Stimulated activated CD8-positive, alpha-beta memory T cell treated with anti-CD3 and anti-CD28 coated beads, Interleukin-15, amount 100 ng/mL, for 48 hours (primary cell): ENCODE measurements at regions not wholly inside any gene's neighbourhood (a gene's known extent, or its start where the extent isn't known, plus 50 kb on each side); places are given as distances from the start of the nearest gene placed in this dataset.
A peak's percentile ranks its signal among the peaks of the same experiment; 100 is the strongest.

Source experiments
- DNase-seq, 2 donors: peaks; one replicate each; pipeline ENCODE4 v3.0.0-alpha.2; 2020; ENCODE audit warnings: low read depth in 2 of 2

DNA sequence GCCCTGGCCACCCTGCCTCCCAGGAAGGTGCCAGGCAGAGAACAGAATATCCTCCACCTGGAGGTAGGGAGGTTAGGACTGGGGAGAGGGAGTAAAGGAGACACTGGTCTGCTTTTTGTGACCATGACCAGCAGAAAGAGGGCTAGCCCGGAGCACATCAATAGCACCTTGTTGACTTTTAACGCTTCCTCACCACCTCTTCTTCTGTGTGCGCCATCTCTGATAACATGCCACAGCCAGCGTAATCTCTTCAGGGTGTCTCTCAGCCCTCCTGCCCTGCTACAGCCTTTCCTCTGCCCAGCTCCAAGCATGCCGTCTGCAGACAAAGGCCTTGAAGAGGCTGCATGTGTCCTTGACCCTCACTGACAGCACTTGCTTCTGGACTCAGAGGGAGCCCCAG is 50.9 kb upstream of the GJA5 start:
- DNase-seq, result no peak

DNA sequence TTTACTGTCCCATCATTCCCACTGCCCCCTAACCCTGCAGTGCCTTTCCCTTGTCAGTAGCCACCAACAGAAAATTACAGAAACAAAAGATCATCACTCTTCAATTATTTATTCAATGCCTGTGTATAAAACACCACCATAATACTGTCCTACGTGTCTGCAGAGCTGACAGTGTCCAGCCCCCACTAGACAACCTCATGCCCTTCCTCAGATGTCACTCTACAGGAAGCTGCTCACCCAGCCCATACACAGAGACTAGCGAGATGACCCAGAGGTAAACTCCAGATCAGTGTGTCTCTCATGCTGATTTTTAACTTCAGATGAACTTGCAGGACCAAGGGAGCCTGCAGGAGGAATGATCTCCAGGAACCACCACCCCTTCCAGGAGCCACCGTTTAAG is 51.3 kb upstream of the GJA5 start:
- DNase-seq, result no peak

DNA sequence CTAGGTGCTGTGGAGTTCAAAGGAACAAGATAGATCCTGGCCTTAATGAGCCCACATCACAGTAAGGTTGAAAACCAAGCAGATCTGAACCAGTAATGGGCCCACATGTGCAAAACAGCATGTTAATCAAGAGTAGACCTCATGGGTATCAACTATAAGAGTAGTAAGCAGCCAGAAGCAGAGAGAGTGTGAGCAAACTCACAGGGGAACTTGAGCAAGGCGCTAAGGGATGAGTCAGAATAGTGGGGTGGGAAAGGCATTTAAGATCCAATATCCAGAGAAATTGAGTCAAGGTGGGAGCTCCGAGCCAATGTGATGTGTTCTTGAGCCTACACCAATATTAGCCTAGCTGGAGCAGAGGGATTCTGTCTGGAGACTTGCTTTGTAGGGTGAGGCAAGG is 52.4 kb upstream of the GJA5 start:
- no peak for DNase-seq

DNA sequence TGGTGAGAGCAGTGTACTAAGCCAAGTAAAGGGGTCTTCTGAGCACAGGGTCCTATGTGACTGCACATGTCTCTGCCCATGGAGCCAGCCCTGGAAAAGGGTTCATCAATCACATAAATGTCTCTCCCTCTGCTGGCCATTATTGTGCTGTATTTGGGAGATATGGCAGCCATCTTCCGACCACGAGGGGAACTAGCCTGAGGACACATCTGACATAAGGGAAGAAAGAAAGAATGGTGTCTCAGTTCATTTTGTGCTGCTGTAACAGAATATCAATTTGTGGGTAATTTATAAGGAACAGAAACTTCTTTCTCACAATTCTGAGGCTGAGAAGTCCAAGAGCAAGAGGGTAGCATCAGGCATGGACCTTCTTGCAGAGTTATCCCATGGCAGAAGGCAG is 55.1 kb upstream of the GJA5 start:
- no peak for DNase-seq

DNA sequence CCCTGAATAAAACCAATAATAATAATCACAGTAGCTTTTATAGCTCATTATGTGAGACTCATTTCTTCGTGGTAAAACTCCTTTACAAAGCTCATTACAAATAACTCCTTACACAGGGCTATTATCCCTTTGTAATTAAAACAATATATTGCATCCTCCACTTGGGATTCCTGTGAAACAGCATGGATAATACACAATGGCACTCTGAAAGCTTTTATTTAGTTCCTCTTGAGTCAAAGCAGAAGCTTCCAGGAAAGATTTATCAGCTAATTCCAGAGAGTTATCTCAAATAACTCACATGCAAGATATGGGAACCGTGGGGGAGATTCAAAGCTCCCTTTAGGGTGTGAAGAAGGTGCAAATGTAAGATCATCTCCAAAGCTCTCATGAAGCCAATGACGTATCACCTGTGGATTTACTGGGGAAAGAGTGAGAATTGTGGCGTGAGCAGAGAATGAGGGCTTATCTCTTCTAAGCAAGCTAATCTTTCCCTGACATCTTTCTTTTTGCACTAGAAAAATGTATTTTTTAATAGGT is 60.4 kb upstream of the GJA5 start:
- DNase-seq, result no peak

DNA sequence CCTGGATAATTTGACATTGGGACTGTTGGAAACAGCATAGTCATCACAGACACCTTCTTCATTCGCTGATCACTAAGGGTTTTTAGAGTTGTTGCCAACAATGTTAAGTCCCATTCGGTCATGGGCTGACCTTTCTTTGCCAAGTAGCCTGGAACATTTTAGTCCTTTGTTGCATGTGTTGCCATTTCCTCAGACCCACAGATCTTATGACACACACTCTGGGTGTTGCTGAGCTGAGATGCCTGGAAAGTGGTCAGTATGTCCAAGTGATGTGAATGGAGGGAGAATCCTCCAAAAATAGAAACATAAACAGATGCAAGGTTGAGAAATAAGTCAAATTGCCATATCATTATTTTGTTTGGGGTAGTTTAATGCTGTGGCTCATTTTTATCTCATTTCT is 61.5 kb upstream of the GJA5 start:
- no peak for DNase-seq

DNA sequence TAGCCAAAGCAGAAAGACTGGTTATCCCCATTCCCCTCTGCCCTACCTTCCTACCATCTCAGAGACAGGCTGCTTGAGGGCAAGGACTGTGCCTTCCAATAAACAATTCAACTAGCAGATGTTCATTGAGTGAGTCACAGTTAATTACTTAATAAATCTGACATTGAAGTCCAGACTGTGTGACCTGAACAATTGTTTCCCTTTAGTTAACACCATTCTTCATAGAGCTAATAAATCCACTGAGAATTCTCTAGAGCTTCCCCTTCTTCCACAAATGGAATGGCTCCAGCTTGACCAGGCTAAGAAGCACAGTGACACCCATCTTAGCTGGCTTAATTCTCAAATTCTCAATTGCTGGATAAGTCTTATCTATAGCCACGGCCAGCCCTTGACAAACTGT is 61.9 kb upstream of the GJA5 start:
- DNase-seq, result no peak

DNA sequence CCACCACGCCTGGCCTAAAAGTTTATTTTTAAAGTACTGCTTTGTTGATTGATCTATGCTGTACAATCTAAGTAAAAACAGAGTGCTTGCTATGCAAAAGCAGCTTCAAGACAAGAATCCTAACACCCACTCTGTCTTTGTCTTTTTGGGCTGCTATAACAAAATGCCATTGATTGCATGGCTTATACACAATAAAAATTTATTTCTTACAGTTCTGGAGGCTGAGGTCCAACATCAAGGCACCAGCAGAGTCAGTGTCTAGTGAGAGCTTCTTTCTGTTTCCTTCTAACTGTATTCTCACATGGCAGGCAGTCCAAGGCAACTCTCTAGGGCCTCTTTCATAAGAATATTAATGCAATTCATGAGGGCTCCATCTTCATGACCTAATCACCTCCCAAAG is 63.6 kb upstream of the GJA5 start:
- DNase-seq, result no peak

DNA sequence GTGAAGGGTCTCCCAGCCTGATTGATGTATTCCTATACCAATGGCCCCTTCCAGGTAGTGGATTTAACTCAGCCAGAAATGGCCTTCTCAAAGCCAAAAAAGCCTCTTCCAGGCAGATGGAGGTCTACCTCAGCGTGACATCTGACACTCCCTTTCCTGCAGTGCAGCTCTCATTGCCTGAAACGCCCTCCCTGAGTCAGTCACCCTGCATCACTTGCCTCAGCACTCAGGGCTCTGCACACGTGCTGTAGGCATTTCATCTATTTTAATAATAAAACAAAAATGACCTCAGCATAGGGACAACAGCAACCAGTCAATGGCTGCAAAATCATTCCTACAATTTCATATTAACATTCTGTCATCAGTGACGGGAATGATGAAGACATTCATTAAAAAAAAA is 64.4 kb upstream of the GJA5 start:
- no peak for DNase-seq

DNA sequence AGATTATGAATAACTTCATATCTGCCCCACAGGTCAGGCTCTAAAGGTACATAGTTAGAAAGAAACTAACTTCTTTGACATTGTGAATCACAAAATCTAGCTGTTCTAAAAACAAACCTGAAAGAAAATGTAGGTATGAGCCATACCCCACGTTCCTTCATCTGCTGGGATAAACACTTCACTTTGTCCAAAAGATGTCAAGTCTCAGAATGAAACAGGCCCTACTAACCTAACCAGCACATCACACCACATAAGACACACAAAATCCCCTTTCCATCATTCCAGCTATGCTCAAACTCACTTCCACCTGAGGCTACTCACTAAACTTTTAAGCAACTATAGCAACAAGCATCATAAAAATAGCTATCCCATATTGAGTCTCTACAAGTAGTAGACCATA is 65.2 kb upstream of the GJA5 start:
- no peak for DNase-seq

DNA sequence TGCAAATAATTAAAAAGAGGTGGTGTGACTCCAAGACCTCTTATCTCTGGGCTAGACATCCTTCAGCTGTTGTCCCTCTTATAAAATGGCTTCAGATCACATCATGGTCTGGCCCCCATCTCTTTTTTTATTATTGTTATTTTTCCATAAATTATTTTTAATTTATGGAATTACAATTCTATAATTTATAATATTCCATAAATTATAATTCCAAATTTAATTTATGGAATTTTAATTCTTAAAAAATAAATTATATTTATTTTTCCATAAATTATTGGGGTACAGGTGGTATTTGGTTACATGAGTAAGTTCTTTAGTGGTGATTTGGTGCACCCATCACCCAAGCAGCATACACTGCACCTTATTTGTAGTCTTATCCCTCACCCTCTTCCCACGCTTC is 65.9 kb upstream of the GJA5 start:
- no peak for DNase-seq

DNA sequence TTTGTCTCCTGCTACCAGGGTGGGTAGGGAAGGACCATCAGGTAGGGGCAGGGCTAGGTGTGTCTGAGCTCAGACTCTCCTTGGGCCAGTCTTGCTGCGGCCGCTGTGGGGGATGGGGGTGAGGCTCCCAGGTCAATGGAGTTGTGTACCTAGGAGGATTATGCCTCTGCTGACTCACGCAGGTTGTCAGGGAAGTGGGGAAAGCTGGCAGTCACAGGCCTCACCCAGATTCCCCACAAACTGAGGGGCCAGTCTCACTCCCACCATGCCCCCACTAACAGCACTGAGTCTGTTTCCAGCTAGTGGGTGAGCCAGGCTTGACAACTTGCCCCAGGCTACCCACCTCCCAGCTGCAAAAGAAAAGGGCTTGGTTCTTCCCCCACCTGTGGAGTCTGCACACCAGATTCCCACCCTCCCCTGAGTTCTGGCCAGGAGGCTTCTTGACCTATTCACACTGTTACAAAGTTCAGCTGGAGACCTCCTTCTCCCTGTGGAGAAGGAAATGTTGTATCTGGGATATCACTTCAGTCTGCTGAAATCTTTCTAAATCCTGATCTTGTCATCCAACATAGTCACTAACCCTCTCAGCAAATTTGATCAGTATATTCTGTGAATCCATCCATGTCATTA is 69.2 kb upstream of the GJA8 start:
- no peak for DNase-seq

DNA sequence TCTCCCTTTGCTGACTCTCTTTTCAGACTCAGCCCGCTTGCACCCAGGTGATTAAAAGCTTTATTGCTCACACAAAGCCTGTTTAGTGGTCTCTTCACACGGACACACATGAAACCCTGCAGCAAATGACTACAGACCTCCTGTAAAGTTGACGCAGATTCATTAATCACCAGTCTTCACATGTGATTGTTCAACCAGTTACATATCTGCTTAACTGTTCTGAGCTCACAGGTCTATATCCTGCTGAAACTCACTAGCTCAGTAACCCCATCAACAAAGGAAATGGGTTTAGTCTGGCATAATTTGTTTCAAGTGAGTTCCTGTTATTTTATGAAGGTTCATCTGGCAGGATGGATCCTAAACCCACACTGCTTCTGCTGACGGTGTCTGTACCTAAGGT is 68.4 kb upstream of the GJA8 start:
- DNase-seq, result no peak

DNA sequence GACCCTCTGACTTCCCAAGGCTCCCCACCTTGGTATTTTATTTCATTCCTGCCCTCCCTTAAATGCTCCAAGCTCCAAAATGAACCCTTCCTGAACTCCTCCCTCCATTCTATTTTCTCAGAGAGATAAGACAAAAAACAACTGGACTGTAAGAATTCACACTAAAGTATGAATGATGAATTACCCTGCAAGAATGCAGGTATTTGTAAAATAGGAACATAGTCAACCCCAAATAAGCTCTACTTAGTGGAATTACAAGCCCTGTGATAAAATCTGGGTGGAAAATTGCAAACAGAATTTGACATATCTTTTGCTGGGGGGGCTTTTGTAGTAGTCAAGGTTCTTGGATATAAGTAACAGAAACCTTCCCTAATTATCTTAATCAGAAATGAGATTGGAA is 67.8 kb upstream of the GJA8 start:
- DNase-seq, result no peak

DNA sequence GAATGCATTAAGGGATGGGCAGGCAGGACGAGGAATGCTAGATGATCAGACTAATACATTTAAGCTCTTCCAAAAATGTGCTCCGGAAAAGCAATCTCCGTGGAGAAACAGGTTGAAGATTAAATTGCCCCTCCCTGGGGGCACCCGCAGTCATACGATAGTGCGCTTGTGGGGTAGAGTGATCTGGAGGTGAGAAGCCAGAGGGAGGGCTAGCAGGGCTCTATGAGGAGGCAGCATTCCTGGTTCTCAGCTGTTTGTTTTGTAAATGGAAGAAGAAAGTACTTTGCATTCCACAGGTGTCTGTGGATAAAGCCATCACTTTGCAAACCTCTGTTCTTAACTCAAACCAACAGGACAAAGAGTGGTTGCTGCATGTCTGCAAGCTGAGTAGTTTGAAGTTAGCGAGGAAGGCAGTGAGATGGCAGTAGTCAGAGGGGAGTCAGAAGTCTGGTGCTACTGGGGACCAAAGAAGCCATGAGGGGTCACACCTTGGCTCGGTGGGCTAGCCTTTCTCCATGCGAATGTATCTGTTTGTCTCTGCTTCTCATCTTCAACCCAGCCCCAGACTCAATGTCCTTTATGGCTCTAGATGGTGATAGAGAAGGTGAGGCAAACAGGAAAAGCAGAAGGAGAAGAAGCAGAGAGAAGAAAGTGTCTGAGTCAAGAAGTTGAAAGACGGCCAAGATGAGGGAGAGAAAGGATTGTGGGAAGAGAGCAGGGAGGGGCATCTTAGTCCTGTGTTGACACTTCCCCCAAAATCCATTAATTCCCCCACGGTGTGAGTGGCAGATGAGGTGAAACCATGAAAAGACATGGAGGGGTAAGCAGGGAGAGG is 65.2 kb upstream of the GJA8 start:
- no peak for DNase-seq

DNA sequence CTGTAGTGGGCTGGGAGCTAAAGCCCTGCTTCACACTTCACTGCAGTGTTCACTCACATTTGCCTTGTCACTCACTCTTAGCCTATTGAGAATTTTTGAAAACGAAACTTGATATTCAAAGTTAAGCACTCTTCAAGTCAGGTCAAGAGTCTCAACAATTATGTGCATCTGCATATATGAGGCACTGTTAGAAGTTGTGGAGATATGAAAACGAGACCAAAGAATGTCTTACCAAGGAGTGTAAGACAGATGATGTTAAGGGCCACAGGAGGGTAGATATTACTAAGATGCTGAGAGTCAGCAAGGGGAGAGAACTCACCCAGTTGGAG is 64.7 kb upstream of the GJA8 start:
- no peak for DNase-seq

DNA sequence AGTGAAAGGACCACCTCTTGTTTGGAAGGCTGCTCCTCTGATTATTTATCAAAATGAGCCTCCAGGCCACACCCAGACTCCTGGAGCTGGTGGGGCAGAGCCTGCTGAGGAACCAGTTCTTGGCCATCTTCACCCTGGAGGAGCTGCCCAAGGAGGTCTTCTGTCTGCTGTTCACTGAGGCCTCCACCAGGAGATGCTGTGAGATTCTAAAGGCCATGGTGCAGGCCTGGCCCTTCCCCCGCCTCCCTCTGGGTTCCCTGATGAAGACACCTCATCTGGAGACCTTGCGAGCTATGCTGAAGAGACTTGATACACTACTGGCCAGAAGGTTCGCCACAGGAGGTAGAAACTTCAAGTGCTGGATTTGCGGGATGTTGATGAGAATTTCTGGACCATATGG is 61.7 kb upstream of the GJA8 start:
- DNase-seq, result peak in 1 of 2 donors; percentile 8

DNA sequence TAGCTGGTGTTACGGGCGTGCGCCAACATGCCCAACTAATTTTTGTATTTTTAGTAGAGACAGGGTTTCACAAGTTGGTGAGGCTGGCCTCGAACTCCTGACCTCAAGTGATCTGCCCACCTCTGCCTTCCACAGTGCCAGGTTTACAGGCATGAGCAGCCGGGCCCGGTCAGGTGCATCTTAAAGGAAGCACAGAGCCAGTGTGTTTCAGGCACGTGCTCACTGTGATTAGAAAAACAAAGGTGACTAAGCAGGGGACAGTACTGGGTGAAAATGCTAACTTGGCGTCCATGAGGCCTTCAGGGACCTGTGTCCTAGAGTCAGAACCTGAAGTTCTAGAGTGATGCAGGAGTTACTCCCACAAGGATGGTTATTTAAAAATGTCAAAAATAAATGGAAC is 60.0 kb upstream of the GJA8 start:
- DNase-seq, result no peak

DNA sequence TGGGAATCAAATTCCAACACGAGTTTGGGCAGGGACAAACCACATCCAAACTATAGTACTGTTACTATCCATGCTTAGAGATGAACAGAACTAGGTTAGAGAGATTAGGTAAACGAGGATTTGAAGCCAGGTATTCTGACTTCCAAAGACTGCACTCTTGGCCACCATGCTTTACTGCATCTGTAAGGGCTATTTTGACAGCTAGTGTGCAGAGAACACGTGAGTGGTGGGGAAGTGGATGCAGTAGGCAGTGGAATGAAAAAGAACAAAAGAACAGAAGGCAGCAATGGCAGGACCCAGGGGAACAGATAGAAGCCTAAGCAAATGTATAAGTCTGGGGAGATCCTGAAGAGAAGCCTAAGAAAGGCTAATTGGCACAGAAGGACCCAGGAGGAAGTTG is 59.1 kb upstream of the GJA8 start:
- DNase-seq, result no peak

DNA sequence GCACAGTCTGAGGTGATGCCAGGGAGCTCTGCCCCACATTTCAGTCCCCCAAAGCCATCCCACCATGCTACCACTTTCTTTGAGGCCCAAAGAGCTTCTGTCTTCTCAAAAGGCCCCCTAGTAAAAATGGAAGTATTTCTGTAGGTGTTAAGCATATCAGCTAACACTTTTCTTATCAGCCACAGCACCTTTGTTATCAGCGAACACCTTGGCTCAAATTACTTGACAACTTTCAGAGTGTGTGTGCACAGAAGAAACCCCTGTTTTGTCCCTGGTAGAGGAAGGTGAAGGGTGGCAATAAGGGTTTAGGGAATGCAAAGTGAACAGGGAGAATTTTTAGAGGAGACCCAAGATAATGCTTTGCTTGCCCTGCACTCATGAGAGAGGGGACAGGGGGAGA is 54.8 kb upstream of the GJA8 start:
- no peak for DNase-seq

DNA sequence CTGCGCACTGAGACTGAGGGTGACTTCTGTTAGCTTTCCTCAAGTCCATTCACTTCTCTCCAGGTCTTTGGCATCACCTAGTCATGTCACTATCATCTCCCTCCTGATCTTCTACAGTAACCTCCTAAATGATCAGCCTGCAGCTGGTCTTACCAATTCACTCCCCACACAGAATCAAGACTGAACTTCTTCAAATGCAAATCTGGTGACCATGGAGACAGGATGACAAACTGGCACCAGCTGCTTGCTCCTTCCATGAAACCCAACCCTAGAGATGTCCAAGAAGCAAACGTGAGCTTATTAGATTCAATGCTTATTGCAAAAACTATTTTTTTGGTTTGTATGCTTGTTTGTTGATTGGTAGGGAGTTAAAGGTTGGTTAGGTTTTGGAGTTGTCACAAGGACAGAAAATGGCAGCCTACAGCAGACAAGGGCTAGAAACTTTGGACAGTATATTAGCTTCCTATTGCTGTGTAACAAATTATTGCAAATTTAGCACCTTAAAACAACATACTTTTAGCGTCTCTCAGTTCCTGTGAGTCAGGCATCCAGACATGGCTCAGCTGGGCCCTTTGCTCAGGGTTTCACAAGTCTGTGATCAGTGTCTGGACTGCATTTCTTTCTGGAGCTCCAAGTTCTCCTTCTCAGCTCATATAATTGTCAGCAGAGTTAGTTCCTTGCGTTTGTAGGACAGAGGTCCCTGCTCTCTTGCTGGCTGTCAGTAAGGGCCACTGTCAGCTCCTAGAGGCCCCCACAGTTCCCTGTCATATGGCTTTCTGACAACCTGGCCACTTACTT is 53.3 kb upstream of the GJA8 start:
- DNase-seq, result no peak

DNA sequence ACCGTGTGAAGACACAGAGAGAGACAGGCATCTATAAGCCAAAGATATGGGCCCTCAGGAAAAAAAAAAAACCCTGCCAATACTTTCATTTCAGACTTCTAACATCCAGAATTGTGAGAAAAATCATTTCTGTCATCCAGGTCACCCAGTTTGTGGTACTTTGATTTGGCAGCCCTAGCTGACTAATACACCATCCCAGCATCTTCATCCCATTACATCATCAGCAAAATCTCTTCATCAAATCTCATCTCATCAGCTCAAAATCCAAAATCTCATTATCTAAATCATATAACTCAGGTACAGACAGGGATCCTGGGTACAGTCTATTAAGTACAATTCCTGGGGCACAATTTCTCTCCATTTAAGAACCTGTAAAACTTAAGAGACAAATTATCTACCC is 51.9 kb upstream of the GJA8 start:
- no peak for DNase-seq

DNA sequence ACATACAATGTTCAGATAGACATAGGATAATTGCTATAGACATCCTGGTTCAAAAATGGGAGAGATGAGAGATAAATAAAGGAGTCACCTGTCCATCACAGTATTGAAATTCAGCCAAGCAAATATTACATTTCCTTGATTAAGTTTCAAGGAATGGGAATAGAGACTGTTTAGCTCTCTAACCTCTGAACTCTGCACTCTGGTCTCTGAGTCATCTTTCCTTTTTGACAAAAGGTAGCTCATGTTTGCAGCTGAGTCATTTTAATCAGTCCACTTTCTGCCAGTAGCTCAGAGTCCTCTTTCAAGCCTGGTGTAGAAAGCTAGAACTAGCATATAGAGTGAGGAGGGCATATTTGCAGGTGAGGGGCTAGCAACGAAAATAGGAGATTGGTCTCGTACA is 51.4 kb upstream of the GJA8 start:
- DNase-seq, result no peak
